GF-D8 (cell line): ENCODE measurements at regions not wholly inside any gene's neighbourhood (a gene's known extent, or its start where the extent isn't known, plus 50 kb on each side); places are given as distances from the start of the nearest gene placed in this dataset.
"Not testable (repeated sequence)": the region's sequence is repeated elsewhere in the genome, so short reads cannot be mapped to it uniquely, and the experiment has no call there.

Source experiments
- DNase-seq: peaks from one replicate; lab custom pipeline; 2025; lab: John Stamatoyannopoulos, UW

DNA sequence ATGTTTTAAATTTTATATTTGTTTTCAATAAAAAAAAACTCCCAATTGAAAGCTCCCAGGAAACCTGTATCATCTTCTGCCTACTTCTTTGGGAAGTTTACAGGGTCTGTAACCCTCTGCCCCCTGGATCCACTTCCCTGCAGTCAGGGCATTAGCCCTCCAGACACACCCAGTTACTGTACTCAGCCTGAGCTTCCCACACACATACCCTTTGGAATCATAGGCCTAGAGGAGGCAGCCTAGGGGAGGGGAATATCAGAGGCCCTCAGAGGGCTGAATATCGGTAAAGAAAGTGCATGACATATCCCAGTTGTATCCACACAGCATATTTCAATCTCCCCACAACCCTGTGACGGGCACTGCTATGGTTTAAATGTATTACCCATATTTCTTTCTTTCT, 56.2 kb upstream of the TFPI start:
- not testable (repeated sequence) for DNase-seq

- no peak for DNase-seq
Observed at GRCh38 chr2:187612857-187613256, 58.6 kb upstream of the TFPI start.

DNA sequence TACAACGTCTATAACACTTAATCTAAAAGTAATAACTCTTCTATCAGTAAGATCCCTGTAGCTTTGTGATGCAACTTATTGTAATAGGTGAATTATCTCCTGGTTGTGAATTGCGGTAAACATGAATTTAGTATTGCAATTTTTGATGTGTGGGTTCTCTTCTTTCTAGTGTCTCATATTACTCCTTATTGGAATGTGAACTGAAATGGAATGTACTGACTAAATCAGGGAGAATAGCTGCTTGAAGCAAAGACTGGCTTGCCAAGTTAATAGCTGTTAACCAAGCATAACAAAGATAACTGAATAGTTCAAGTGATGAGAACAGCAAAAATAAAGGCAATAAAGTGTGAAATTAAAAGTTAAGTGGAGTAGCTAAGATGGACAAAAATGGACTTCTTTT, 60.5 kb upstream of the TFPI start:
- no peak for DNase-seq

- no peak for DNase-seq
Observed at GRCh38 chr2:187615364-187615763, 61.1 kb upstream of the TFPI start.

GRCh38 chr2:187615902-187616301, 61.7 kb upstream of the TFPI start:
- no peak for DNase-seq

GRCh38 chr2:187617120-187617519, 62.9 kb upstream of the TFPI start:
- no peak for DNase-seq

- DNase-seq = no peak
Observed at GRCh38 chr2:187617905-187618304, 63.7 kb upstream of the TFPI start.

- DNase-seq = no peak
Observed at GRCh38 chr2:187618813-187619212, 64.6 kb upstream of the TFPI start.

- no peak for DNase-seq
Observed at GRCh38 chr2:187627153-187627552, 72.9 kb upstream of the TFPI start.

DNA sequence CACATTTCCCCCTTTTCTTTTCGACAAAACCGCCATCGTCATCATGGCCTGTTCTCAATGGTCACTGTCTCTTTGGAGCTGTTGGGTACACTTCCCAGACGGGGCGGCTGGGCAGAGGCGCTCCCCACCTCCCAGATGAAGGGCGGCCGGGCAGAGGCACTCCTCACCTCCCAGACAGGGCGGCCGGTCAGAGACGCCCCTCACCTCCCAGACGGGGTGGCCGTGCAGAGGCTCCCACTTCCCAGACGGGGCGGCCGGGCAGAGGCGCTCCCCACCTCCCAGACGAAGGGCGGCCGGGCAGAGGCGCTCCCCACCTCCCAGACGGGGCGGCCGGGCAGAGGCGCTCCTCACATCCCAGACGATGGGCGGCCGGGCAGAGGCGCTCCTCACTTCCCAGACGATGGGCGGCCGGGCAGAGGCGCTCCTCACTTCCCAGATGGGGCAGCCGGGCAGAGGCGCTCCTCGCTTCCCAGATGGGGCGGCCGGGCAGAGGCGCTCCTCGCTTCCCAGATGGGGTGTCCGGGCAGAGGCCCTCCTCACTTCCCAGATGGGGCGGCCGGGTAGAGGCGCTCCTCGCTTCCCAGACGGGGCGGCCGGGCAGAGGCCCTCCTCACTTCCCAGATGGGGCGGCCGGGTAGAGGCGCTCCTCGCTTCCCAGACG, 82.6 kb upstream of the TFPI start:
- DNase-seq = not testable (repeated sequence)

DNA sequence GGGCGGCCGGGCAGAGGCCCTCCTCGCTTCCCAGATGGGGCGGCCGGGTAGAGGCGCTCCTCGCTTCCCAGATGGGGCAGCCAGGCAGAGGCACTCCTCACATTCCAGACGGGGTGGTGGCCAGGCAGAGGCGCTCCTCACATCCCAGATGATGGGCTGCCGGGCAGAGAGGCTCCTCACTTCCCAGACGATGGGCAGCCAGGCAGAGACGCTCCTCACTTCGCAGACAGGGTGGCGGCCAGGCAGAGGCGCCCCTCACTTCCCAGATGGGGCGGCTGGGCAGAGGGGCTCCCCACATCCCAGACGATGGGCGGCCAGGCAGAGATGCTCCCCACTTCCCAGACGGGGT, 83.1 kb upstream of the TFPI start:
- DNase-seq = not testable (repeated sequence)

GRCh38 chr2:187637771-187638170, 83.5 kb upstream of the TFPI start:
- not testable (repeated sequence) for DNase-seq

GRCh38 chr2:187638840-187639239, 84.6 kb upstream of the TFPI start:
- no peak for DNase-seq

DNA sequence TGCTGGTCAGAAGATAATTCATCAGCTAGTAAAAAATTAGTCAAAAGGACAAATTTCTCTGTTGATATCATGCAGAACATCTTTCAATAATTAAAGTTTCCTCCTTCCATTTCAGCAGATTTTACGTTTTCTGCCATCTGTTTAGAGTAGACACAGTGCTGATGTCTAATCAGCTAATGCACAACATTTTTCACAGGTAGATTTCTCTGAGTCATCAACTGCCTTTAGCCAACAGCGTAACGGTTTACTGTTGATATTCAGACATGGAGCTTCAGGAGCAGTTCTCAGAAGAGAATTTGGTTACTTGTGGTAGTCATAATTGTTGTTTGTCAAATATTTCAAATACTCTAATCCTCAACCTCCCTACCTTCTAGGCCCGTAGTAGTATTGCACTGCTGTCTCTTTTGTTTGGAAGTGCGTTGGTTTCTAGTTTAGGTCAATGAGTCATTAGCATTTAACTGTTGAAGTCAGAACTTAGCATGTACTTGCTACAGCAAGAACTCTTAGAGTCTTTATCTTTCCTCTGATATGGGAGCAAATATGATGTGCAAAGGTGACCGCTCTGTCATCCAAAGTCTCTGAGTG, 86.8 kb upstream of the TFPI start:
- no peak for DNase-seq

DNA sequence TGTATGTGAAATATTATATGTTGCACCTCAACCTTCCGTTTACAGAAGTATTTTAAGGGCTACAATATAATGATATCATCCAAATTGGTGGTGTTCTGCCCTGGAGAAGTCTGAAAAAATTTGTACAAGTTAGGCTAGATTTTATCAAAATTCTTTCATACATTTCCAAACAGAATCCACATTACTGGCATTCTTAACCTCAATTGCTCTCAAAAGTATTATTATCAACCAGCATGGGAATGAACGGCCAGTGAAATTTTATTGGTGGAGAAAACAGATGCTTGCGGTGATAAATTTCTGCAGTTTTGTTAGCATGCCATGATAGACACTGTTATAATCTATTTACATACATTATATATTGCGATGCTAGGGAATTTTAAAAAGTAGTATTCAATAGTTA, 88.3 kb upstream of the TFPI start:
- DNase-seq = no peak

- DNase-seq = no peak
Observed at GRCh38 chr2:187644486-187644885, 90.3 kb upstream of the TFPI start.

GRCh38 chr2:187644981-187645380, 90.7 kb upstream of the TFPI start:
- no peak for DNase-seq

DNA sequence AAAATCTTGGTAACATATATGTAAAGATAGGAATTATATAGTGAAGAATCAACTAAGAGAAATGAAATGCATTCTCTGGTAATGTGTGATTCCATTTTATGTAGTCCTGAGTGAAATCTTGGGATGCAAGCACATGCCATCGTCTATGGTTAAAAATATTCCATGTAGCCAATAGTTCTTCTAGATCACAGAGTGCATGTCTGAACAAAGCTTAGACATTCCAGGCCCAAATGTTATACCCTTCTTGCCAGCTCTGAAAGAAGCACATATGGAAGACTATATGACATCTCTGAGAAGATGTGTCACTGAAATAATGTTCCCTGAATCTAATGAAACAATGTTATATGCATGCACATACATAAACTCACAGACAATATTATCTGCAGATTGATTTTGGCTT, 92.3 kb upstream of the TFPI start:
- DNase-seq = no peak

- DNase-seq = no peak
Observed at GRCh38 chr2:187654535-187654934, 100.3 kb upstream of the TFPI start.

DNA sequence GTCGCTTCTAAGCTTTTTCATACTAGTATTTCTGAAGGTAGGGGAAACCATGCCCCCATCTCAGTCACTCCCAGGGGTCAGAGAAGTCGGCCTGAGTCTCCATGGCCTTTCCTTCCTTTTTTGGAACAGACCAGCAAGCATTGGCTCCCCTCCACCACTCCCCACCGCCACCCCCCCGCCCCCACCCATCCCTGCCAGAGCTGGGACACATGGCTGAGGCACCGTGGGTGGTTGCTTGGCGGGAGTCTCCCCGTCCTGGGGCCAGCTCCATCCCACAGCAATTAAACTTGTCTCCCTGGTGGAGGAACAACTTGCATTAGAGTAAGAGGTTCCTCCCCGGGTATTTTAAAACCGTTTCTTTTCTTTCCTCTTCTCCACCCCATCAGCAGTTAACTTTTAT, 100.8 kb upstream of the TFPI start:
- no peak for DNase-seq

GRCh38 chr2:187656123-187656522, 101.9 kb upstream of the TFPI start:
- DNase-seq = no peak

- no peak for DNase-seq
Observed at GRCh38 chr2:187658952-187659525, 104.8 kb upstream of the TFPI start.

DNA sequence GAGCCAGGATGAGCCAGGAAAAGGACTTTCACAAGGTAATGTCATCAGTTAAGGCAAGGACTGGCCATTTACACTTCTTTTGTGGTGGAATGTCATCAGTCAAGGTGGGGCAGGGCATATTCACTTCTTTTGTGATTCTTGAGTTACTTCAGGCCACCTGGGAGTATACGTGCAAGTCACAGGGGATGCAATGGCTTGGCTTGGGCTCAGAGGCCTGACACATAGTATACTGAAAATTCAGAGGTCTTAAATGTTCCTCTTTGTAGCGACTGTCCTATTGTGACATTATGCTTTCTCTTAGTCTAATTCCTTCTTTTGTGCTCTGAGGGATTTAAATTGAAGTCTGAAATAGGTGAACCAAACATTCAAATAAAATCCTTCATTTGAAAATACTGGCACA, 121.8 kb upstream of the TFPI start:
- DNase-seq = not testable (repeated sequence)

DNA sequence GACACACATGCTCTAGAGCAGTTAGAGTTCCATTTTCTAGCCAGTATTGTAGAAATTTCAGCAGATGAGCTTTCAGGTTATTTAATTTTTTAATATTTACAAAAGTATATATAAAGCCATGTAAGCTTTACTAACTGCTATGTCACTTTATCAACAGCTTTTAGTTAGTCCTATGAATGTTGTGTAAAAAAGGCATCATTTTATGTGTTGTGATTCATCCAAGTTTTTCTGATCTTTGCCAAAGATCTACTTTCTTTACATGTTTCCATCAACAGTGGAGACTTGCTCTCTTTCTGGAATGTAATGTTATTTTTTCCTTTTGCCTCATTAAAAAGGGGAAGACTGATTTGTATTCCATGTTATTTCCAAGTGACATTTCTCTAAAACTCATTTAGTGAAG, 125.2 kb upstream of the TFPI start:
- no peak for DNase-seq
